ENCODE measurements at regions not wholly inside any gene's neighbourhood (a gene's known extent, or its start where the extent isn't known, plus 50 kb on each side); places are given as distances from the start of the nearest gene placed in this dataset.

DNA sequence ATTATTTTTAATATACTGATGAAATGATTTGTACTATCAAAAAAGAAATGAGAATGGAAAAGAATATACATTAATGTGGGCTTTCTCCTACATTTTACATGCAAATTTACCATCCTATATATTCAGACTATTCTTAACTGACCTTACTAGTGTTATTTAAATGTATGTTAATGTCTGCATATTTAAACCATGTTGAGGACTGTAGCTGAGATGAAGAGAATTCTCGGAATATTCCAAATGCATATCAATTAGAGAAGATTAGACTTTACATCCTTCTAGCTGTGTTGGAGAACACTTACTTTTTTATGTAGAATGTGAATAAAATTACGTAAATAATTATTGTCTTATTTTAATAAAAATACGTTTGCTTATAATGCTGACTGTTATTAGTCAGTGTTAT, 990.1 kb upstream of the LRFN5 start:
- TF ChIP-seq POLR2A (IDR thresholded peaks at IDR 0.05) (no peak), POLR2AphosphoS5 (IDR thresholded peaks at IDR 0.05) (no peak)
- TF ChIP-seq, protein P1, sequence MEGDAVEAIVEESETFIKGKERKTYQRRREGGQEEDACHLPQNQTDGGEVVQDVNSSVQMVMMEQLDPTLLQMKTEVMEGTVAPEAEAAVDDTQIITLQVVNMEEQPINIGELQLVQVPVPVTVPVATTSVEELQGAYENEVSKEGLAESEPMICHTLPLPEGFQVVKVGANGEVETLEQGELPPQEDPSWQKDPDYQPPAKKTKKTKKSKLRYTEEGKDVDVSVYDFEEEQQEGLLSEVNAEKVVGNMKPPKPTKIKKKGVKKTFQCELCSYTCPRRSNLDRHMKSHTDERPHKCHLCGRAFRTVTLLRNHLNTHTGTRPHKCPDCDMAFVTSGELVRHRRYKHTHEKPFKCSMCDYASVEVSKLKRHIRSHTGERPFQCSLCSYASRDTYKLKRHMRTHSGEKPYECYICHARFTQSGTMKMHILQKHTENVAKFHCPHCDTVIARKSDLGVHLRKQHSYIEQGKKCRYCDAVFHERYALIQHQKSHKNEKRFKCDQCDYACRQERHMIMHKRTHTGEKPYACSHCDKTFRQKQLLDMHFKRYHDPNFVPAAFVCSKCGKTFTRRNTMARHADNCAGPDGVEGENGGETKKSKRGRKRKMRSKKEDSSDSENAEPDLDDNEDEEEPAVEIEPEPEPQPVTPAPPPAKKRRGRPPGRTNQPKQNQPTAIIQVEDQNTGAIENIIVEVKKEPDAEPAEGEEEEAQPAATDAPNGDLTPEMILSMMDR (IDR thresholded peaks at IDR 0.05): no peak

All from stomach (tissue), 4 donors.